K562 (cell line): ENCODE measurements at regions not wholly inside any gene's neighbourhood (a gene's known extent, or its start where the extent isn't known, plus 50 kb on each side); places are given as distances from the start of the nearest gene placed in this dataset.

ENCODE experiments used
- PTBP1 ChIP-seq: fragments of 200-400 bp; formaldehyde crosslinking; IDR thresholded peaks from 2 replicates; pipeline ENCODE4 v1.6.1; 2017; ENCODE audit warnings: low read depth, low read length
- SRSF1 ChIP-seq: fragments of 200-400 bp; formaldehyde crosslinking; IDR thresholded peaks from 2 replicates; pipeline ENCODE4 v1.6.1; 2017; ENCODE audit warnings: mild to moderate bottlenecking, low read depth, low read length, moderate library complexity
- TF ChIP-seq, protein P1 (sequence below): sonication (generic); formaldehyde crosslinking; IDR thresholded peaks from 2 replicates; pipeline ENCODE4 v1.8.0; 2023; ENCODE audit warnings: missing genetic modification reagents, mild to moderate bottlenecking, borderline replicate concordance

GRCh38 chr20:11368965-11369711 lies 548.6 kb upstream of the BTBD3 start:
- no peak for TF ChIP-seq PTBP1
- TF ChIP-seq SRSF1 = no peak
- TF ChIP-seq, protein P1, sequence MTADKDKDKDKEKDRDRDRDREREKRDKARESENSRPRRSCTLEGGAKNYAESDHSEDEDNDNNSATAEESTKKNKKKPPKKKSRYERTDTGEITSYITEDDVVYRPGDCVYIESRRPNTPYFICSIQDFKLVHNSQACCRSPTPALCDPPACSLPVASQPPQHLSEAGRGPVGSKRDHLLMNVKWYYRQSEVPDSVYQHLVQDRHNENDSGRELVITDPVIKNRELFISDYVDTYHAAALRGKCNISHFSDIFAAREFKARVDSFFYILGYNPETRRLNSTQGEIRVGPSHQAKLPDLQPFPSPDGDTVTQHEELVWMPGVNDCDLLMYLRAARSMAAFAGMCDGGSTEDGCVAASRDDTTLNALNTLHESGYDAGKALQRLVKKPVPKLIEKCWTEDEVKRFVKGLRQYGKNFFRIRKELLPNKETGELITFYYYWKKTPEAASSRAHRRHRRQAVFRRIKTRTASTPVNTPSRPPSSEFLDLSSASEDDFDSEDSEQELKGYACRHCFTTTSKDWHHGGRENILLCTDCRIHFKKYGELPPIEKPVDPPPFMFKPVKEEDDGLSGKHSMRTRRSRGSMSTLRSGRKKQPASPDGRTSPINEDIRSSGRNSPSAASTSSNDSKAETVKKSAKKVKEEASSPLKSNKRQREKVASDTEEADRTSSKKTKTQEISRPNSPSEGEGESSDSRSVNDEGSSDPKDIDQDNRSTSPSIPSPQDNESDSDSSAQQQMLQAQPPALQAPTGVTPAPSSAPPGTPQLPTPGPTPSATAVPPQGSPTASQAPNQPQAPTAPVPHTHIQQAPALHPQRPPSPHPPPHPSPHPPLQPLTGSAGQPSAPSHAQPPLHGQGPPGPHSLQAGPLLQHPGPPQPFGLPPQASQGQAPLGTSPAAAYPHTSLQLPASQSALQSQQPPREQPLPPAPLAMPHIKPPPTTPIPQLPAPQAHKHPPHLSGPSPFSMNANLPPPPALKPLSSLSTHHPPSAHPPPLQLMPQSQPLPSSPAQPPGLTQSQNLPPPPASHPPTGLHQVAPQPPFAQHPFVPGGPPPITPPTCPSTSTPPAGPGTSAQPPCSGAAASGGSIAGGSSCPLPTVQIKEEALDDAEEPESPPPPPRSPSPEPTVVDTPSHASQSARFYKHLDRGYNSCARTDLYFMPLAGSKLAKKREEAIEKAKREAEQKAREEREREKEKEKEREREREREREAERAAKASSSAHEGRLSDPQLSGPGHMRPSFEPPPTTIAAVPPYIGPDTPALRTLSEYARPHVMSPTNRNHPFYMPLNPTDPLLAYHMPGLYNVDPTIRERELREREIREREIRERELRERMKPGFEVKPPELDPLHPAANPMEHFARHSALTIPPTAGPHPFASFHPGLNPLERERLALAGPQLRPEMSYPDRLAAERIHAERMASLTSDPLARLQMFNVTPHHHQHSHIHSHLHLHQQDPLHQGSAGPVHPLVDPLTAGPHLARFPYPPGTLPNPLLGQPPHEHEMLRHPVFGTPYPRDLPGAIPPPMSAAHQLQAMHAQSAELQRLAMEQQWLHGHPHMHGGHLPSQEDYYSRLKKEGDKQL = no peak
